Smooth muscle cell (in vitro differentiated cells): ENCODE measurements at regions not wholly inside any gene's neighbourhood (a gene's known extent, or its start where the extent isn't known, plus 50 kb on each side); places are given as distances from the start of the nearest gene placed in this dataset.
"Not testable (repeated sequence)": the region's sequence is repeated elsewhere in the genome, so short reads cannot be mapped to it uniquely, and the experiment has no call there.

Experiments
- DNase-seq: peaks from one replicate; lab custom pipeline; 2025; ENCODE audit not compliant: unreplicated experiment; lab: John Stamatoyannopoulos, UW
- H2AFZ ChIP-seq: fragments of 200-600 bp; sonication (generic); 2 replicates; pipeline ENCODE4 v1.6.0; 2016; ENCODE audit warnings: antibody characterized with exemption, low read depth, mild to moderate bottlenecking
- H3F3A ChIP-seq: fragments of 200-600 bp; sonication (generic); 2 replicates; pipeline ENCODE4 v1.6.0; 2017; ENCODE audit warnings: antibody characterized with exemption, low read depth
- H3K27ac ChIP-seq: fragments of 200-600 bp; sonication (generic); 2 replicates; pipeline ENCODE4 v1.5.1; 2016; ENCODE audit warnings: low read depth, mild to moderate bottlenecking
- H3K27me3 ChIP-seq: fragments of 200-600 bp; sonication (generic); 2 replicates; pipeline ENCODE4 v1.6.1; 2016; ENCODE audit warnings: low read depth, mild to moderate bottlenecking
- H3K36me3 ChIP-seq: fragments of 200-600 bp; sonication (generic); 2 replicates; pipeline ENCODE4 v1.5.1; 2016; ENCODE audit warnings: low read depth
- H3K4me1 ChIP-seq: fragments of 200-600 bp; sonication (generic); 2 replicates; pipeline ENCODE4 v1.5.1; 2016; ENCODE audit warnings: low read depth
- H3K4me2 ChIP-seq: fragments of 200-600 bp; sonication (generic); 2 replicates; pipeline ENCODE4 v1.6.0; 2016; ENCODE audit warnings: mild to moderate bottlenecking
- H3K4me3 ChIP-seq: fragments of 200-600 bp; sonication (generic); 2 replicates; pipeline ENCODE4 v1.5.1; 2016; ENCODE audit warnings: mild to moderate bottlenecking
- H3K79me2 ChIP-seq: fragments of 200-600 bp; sonication (generic); 2 replicates; pipeline ENCODE4 v1.6.0; 2016; ENCODE audit warnings: low read depth, mild to moderate bottlenecking
- H3K9ac ChIP-seq: fragments of 200-600 bp; sonication (generic); 2 replicates; pipeline ENCODE4 v1.6.0; 2016; ENCODE audit warnings: low read depth
- H3K9me3 ChIP-seq: fragments of 200-600 bp; sonication (generic); replicated peaks from 2 replicates; pipeline ENCODE4 v1.5.1; 2016; ENCODE audit warnings: low read depth
- H4K20me1 ChIP-seq: fragments of 200-600 bp; sonication (generic); 2 replicates; pipeline ENCODE4 v1.6.0; 2016; ENCODE audit warnings: low read depth
- CTCF ChIP-seq: fragments of 200-600 bp; sonication (generic); IDR thresholded peaks from 2 replicates; pipeline ENCODE4 v1.5.1; 2017; ENCODE audit warnings: borderline replicate concordance, mild to moderate bottlenecking, antibody characterized with exemption; ENCODE audit not compliant: insufficient read depth, poor library complexity, severe bottlenecking
- WGBS: methylation state at CpG from one replicate; pipeline ENCODE4 v1.1.7; 2016; ENCODE audit warnings: low lambda C conversion rate; 5-methylcytosine and 5-hydroxymethylcytosine counted together

- Histone ChIP-seq H2AFZ (no peak overlapping the region), H3K9me3 (no peaks in the 10 kb centered on the region), H3K36me3 (no peaks in the 10 kb centered on the region), H3K27me3 (no peaks in the 10 kb centered on the region), H3K4me3 (no peak overlapping the region), H3K4me1 (no peaks in the 10 kb centered on the region), H3F3A (no peaks in the 10 kb centered on the region), H4K20me1 (no peaks in the 10 kb centered on the region), H3K4me2 (no peak overlapping the region), H3K27ac (no peak overlapping the region), H3K9ac (no peak overlapping the region), H3K79me2 (no peaks in the 10 kb centered on the region)
- DNase-seq: no peak
- TF ChIP-seq CTCF: no peak
Observed at GRCh38 chr10:2197663-2198062, 460.3 kb upstream of the ADARB2 start.

- WGBS: 80% methylated on average over 4 of the region's 4 CpGs
- Histone ChIP-seq H2AFZ (no peak overlapping the region), H3K4me3 (no peak overlapping the region), H3K36me3 (no peaks in the 10 kb centered on the region), H3K9ac (no peak overlapping the region), H3K27me3 (no peaks in the 10 kb centered on the region), H4K20me1 (no peaks in the 10 kb centered on the region), H3K4me2 (no peak overlapping the region), H3K27ac (peak overlapping the region; percentile 29), H3K79me2 (no peaks in the 10 kb centered on the region), H3K9me3 (no peaks in the 10 kb centered on the region), H3F3A (no peaks in the 10 kb centered on the region), H3K4me1 (no peaks in the 10 kb centered on the region)
- TF ChIP-seq CTCF: no peak
- no peak for DNase-seq
Observed at GRCh38 chr10:2196272-2196671, 458.9 kb upstream of the ADARB2 start.

GRCh38 chr10:2189356-2189755 lies 452.0 kb upstream of the ADARB2 start:
- not testable (repeated sequence) for H3K4me3 ChIP-seq, H4K20me1 ChIP-seq, H3K4me2 ChIP-seq, H3F3A ChIP-seq, H3K4me1 ChIP-seq, H3K79me2 ChIP-seq, H3K27me3 ChIP-seq, DNase-seq, H3K9ac ChIP-seq, H3K27ac ChIP-seq, H3K36me3 ChIP-seq, H3K9me3 ChIP-seq, H2AFZ ChIP-seq
- 91% methylated on average over 4 of the region's 4 CpGs for WGBS

- WGBS: 86% methylated on average over 4 of the region's 4 CpGs
- H3K9ac ChIP-seq: no peak overlapping the region
- H3K27ac ChIP-seq: no peak overlapping the region
- H3K79me2 ChIP-seq: no peaks in the 10 kb centered on the region
- H3K9me3 ChIP-seq: no peaks in the 10 kb centered on the region
- H3K4me2 ChIP-seq: no peak overlapping the region
- H3K4me1 ChIP-seq: no peaks in the 10 kb centered on the region
- no peak for DNase-seq
- no peaks in the 10 kb centered on the region for H3K27me3 ChIP-seq
- no peak for TF ChIP-seq CTCF
- no peak overlapping the region for H3K4me3 ChIP-seq
- H3K36me3 ChIP-seq: no peaks in the 10 kb centered on the region
- H4K20me1 ChIP-seq: no peaks in the 10 kb centered on the region
- H2AFZ ChIP-seq: no peak overlapping the region
- no peaks in the 10 kb centered on the region for H3F3A ChIP-seq
Observed at GRCh38 chr10:2188371-2188770, 451.0 kb upstream of the ADARB2 start.
